GM18909 (cell line): ENCODE measurements at regions not wholly inside any gene's neighbourhood (a gene's known extent, or its start where the extent isn't known, plus 50 kb on each side); places are given as distances from the start of the nearest gene placed in this dataset.
"Not testable (repeated sequence)": the region's sequence is repeated elsewhere in the genome, so short reads cannot be mapped to it uniquely, and the experiment has no call there.

Experiments
- ATAC-seq: cut with Tn5 transposase; IDR thresholded peaks from one replicate; pipeline ENCODE4 v1.9.1; 2021; ENCODE audit warnings: mild to moderate bottlenecking; ENCODE audit not compliant: unreplicated experiment, poor library complexity

DNA sequence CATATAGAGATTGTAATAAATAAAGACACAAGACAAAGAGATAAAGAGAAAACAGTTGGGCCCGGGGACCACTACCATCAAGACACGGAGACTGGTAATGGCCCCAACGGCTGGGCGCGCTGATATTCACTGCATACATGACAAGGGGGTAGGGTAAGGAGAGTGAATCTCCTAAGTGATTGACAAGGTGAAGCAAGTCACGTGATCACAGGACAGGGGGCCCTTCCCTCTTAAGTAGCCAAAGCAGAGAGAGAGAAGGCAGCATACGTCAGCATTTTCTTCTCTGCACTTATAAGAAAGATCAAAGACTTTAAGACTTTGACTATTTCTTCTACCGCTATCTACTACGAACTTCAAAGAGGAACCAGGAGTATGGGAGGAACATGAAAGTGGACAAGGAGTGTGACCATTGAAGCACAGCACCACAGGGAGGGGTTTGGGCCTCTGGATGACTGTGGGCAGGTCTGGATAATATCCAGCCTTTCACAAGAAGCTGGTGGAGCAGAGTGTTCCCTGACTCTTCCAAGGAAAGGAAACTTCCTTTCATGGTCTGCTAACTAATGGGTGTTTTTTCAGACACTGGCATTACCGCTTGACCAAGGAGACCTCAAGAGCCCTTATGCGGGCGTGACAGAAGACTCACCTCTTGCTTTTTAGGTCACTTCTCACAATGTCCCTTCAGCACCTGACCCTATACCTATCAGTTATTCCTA, 75.6 kb downstream of the MRPL39 start:
- ATAC-seq = not testable (repeated sequence)

DNA sequence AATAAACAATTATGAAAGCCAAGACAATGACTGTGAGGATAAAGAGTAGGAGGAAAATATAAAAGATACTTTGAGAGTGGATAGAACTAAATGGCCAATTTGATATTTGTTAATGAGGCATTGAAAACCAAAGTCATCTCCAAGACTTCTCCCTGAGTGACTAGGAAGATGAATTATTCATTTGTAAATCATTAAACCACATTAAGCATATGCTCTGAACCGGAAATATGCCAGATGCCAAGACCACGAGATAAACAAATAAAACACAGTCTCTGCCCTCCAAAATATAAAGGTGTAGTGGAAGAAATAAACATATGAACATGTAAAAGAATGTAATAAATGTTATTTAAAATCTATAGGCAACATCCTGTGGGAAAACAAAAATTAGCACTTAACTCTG, 78.8 kb downstream of the MRPL39 start:
- no peak for ATAC-seq

DNA sequence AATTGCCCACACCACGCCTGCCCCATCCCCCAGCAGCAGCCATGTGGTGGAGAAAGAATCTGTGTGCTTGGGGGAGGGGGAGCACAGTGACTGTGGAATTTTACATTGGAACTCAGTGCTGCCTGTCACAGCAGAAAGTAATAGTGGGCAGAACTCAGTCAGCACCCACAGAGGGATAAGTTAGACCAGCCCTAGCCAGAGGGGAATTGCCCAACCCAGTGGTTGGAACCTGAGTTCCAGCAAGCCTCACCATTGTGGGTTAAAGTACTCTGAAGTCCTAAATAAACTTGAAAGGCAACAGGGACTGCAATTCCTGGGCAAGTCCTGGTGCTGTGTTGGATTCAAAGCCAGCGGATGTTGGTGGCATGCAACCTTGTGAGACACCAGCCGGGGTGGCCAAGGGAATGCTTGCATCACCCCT, 88.8 kb downstream of the MRPL39 start:
- ATAC-seq = no peak

DNA sequence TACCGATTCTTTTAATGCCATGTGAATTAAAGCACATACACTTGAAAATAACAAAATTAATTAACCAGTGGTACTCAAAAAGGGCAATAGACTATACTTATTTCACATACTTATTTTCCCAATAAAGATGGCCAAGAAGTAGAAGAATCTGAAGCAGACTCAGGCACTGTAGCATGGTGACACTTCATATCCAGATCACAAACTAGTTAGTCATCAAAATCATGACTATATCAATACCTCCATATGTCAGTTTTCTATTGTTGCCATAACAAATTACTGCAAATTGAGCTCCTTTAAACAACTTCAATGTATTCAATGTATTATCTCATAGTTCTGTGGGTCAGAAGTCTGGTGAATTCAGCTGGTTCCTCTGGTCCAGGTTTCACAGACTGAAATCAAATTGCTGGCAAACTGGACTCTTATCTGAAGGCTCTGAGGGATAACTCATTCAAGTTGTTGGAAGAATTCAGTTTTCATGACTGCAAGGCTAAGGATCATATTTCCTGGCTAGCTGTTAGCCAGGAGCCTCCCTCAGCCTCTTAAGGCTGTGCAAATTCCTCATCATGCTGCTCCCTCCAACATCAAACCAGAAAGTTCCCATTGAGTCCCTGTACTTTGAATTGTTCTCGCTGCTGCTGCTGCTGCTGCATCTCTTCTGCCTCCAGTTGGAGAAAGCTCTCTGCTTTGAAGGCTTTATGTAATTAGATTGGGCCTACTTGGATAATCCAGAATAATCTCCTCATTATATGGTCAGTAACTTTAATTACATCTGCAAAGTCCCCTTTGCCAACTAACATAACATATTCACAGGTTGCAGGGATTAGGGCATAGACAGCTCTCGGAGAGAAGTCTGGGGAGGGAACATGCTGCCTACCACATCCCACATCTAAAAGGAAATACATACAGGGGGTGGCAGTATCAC, 91.5 kb downstream of the MRPL39 start:
- ATAC-seq = no peak

GRCh38 chr21:25513810-25514209, 93.5 kb downstream of the MRPL39 start:
- no peak for ATAC-seq

DNA sequence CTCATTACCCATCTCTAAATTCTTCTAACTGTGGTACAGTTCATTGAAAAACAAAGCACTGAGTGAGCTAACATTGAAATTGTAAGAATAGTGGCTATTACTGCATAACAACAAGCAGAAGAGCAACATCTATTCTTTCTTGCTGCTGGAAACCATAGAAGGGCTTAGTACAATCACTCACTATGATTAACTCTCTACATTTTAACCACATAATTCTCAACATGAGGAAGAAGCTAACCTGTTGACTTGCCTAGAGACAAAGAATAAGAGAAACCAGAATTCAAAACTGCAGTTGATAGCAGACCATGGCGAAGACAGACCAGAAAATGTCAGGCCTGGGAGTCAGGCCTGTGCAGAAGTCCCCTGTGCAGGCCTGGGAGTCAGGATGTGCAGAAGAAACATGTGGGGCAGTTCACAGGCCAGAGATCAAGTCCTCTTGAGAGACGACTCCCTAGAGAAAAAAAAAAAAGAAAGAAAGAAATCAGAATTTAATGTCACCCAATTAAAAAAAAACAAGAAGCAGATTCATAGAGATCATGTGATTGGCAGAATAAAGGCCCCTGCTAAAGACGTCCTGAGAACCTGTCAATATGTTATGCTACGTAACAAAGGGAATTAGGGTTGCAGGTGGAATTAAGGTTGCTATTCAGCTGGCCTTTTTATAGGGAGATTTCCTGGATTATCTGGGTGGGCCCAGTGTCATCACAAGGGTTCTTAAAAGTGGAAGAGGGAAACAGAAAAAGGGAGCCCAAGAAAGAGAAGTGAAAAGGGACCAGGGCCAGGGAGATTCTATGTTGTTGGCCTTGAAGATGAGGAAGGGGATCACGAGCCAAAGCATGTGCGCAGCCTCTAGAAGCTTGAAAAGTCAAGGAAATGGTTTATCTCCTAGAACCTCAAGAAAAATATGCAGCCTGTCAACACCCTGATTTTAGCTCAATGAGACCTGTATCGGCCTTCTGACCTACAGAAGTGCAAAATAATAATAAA, 94.9 kb downstream of the MRPL39 start:
- ATAC-seq = no peak

- peak; percentile 52 for ATAC-seq
Measured at GRCh38 chr21:25509862-25510261, 97.4 kb downstream of the MRPL39 start.

DNA sequence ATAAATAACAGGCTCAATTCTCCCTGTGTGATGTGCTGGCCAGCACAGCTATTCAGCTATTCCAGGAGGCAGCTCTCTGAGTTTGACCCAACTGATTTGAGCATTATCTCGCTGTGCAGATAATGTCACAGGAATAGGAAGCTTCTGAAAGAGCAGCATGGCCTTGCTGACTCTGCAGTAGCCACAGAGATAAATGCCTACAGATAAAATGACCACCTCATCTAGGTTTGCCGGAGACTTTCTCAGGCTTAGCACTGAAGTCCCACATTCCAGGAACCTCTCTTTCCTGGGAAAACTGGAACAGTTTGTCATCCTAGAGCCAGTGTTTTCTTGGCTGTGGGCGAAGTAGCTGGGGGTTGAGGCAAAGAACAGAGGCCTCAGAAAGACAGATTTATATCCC, 98.9 kb downstream of the MRPL39 start:
- no peak for ATAC-seq

GRCh38 chr21:25507522-25507921, 99.8 kb downstream of the MRPL39 start:
- ATAC-seq = peak; percentile 54

DNA sequence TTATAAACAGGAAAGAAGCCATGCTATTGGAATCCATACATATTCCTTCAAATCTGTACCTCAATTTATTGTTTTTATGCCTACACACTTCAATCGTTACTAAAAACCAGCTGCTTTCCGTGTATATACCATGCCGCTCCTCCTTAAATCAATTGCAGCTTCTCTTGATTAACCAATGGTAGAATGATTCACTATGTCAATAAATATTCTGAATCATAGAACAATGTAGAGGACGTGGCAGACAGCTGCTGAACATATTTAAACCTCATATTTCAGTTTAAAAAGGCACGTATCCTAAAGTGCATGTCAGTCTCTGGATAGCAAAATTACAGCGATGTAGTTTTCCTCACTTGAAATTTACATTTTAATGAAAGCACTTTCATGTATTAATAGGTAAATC, 100.4 kb downstream of the MRPL39 start:
- ATAC-seq = no peak

GRCh38 chr21:25506261-25506660, 101.0 kb downstream of the MRPL39 start:
- no peak for ATAC-seq

DNA sequence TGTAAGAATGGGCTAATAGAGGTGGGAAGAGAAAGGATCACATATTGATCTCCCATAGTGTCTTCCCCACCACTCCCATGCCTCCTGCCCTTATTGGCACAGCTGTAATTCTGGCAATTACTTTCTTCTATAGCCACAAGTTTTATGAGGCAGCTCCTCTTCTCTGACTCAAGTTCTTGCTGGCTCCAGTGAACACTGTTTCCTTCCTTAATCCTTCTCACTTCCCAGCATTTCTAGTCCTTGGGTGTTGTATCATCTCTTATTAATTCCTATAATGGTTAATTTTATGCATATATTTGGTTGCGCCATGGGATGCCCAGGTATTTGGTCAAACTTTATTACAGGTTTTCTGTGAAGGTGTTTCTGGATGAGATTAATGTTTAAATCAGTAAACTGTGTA, 103.3 kb downstream of the MRPL39 start:
- no peak for ATAC-seq

DNA sequence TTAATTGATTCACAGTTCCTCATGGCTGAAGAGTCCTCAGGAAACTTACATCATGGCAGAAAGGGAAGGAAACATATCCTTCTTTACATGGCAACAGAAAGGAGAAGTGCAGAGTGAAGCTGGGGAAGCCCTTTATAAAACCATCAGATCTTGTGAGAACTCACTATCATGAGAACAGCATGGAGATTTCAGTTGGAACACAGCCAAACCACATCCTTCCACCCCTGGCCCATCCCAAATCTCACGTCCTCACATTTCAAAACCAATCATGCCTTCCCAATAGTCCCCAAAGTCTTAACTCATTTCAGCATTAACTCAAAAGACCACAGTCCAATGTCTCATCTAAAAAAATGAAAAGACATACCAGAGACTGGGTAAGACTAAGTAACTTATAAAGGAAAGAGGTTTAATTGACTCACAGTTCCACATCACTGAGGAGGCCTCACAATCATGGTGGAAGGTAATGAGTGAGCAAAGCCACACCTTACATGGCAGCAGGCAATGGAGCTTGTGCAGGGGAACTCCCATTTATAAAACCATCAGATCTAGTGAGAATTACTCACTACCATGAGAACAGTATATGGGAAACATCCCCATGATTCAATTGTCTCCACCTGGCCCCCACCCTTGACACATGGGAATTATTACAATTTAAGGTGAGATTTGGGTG, 105.2 kb downstream of the MRPL39 start:
- peak; percentile 73 for ATAC-seq

DNA sequence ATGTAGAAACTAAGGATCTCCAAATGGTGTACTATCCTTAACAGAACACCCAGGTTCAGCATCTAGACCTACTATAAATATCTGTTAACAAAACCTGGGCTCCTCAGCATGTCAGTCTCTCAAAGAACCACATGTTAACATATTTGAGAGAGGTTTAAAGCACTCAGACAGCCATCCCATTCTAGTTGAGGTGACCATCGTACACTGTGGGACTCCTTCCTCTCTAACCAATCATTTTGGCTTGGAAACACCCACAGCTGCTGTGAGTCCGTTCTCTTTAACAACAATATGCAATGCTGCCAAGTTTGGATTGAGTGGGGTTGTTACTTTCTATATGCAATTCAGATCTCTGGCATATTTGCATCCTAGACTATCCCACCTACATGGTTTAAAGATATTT, 105.8 kb downstream of the MRPL39 start:
- ATAC-seq = peak; percentile 14

DNA sequence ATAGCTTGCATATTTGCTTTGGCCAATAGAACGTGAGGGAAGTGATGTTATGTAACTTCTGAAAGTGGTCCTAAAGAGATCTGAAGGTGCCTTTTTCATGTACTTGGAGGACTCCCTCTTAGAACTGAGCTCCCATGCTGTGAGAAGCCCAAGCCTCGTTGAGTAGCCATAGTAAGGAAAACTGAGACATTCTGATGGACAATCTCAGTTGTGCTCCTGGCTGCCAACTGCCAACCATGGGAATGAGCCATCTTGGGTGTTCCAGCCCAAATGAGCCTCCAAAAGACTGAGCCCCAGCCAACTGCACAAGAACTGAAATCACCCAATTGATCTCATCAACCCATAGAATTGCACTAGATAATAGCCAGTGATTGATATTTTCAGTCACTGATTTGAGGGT, 106.7 kb downstream of the MRPL39 start:
- no peak for ATAC-seq

DNA sequence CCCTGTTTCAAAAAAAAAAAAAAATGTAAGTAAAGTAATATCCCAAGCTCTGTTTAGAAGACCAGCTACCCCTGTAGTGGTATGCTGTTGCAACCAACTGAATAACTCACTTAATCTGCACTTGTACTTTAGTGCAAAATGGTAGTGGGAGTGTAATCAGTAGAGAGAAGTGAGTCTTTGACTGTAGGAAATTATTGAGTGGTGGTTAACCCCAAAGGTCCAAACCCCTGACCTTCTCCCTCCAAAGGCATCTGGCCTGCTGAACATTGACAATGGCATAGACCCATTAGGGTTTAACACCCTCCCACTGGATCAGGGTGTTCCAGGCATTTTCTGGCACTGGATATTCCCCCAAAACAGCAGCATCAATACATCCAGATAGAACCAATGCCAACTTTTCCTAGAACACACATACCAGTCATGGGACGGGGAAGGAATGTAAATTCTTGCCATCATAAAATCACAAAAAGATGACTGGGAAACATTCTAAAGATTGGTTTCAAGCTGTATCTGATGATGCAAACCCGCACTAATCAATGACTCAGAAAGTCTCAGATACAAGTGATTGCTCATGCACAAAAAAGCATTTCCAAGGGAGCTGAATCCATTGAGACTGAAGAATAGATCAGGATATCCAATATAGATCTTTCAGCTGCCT, 110.3 kb downstream of the MRPL39 start:
- peak; percentile 36 for ATAC-seq

DNA sequence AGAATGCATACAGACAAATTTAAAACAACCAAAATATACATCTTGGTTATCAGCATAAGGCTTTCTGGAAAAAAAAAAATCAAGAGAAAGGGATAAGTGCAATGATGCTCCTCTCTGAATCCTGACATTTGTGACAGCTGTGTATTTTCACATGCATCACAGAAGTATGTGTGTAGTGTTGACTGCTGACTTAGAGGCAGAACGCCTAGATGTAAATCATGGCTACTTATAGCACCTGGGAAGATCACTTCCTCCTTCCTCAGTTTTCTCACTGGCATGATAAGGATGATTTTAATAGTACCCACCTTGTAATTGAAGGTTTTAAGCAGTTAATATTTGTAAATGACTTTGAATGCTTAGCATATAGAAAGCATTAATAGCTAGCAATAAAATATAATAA, 112.5 kb downstream of the MRPL39 start:
- no peak for ATAC-seq

- no peak for ATAC-seq
Measured at GRCh38 chr21:25493722-25494121, 113.6 kb downstream of the MRPL39 start.

- no peak for ATAC-seq
Measured at GRCh38 chr21:25491267-25491666, 116.0 kb downstream of the MRPL39 start.
